Mucosa of rectum (tissue), 2 donors: ENCODE measurements at regions not wholly inside any gene's neighbourhood (a gene's known extent, or its start where the extent isn't known, plus 50 kb on each side); places are given as distances from the start of the nearest gene placed in this dataset.
"Not testable (repeated sequence)": the region's sequence is repeated elsewhere in the genome, so short reads cannot be mapped to it uniquely, and the experiment has no call there.

Source experiments
- H3K27ac ChIP-seq, 2 donors: one replicate each; pipeline ENCODE4 v1.7.0; 2013; ENCODE audit warnings: inconsistent platforms in 2 of 2, low read depth in 2 of 2, low read length in 2 of 2
- H3K27me3 ChIP-seq, 2 donors: one replicate each; pipeline ENCODE4 v1.7.0; 2013; ENCODE audit warnings: low read length in 2 of 2; ENCODE audit not compliant: control insufficient read depth in 2 of 2, insufficient read depth in 2 of 2
- H3K36me3 ChIP-seq, 2 donors: one replicate each; pipeline ENCODE4 v1.7.0; 2013; ENCODE audit warnings: low read length in 2 of 2; ENCODE audit not compliant: control insufficient read depth in 2 of 2, insufficient read depth in 2 of 2
- H3K4me1 ChIP-seq, 2 donors: one replicate each; pipeline ENCODE4 v1.7.0; 2013; ENCODE audit warnings: low read length in 2 of 2, mild to moderate bottlenecking in 1 of 2; ENCODE audit not compliant: control insufficient read depth in 2 of 2, insufficient read depth in 2 of 2
- H3K4me3 ChIP-seq, 2 donors: one replicate each; pipeline ENCODE4 v1.7.0; 2013; ENCODE audit warnings: low read length in 2 of 2
- H3K9ac ChIP-seq, 2 donors: one replicate each; pipeline ENCODE4 v1.7.0; 2013; ENCODE audit warnings: low read length in 2 of 2, low read depth in 1 of 2, mild to moderate bottlenecking in 1 of 2
- H3K9me3 ChIP-seq, 2 donors: one replicate each; pipeline ENCODE4 v1.7.0; 2013; ENCODE audit warnings: low read length in 2 of 2; ENCODE audit not compliant: control insufficient read depth in 2 of 2
- donor health status: healthy.
- donor health status: Normal muscosa, but diverticular disease.

DNA sequence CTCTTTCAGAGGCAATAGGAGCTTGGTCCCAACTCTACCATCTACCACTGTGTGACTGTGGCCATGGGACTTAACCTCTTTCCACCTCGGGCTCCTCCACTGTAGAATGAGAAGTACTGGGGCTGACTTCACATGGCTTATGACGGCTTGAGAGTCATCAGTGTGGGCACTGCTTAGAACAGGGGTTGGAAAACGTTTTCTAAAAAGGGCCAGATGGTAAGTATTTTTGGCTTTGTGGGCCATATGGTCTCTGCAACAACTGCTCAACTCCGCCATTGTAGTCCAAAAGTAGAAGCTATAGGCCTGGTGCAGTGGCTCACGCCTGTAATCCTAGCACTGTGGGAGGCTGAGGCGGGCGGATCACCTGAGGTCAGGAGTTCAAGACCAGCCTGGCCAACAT, 69.2 kb upstream of the LTA4H start:
- Histone ChIP-seq H3K27ac (no peak overlapping the region), H3K27me3 (no peaks in the 10 kb centered on the region), H3K9ac (no peak overlapping the region), H3K4me3 (no peak overlapping the region), H3K4me1 (peaks cover 4 to 5% of the 10 kb centered on the region in 2 donors), H3K36me3 (no peaks in the 10 kb centered on the region), H3K9me3 (no peaks in the 10 kb centered on the region)

- H3K9ac ChIP-seq, result no peak overlapping the region
- no peak overlapping the region for H3K4me3 ChIP-seq
- H3K27me3 ChIP-seq, result no peaks in the 10 kb centered on the region
- no peak overlapping the region for H3K27ac ChIP-seq
- peaks cover 4 to 5% of the 10 kb centered on the region in 2 donors for H3K4me1 ChIP-seq
- H3K9me3 ChIP-seq, result no peaks in the 10 kb centered on the region
- H3K36me3 ChIP-seq, result no peaks in the 10 kb centered on the region
Observed at GRCh38 chr12:96106137-96106536, 70.8 kb upstream of the LTA4H start.

DNA sequence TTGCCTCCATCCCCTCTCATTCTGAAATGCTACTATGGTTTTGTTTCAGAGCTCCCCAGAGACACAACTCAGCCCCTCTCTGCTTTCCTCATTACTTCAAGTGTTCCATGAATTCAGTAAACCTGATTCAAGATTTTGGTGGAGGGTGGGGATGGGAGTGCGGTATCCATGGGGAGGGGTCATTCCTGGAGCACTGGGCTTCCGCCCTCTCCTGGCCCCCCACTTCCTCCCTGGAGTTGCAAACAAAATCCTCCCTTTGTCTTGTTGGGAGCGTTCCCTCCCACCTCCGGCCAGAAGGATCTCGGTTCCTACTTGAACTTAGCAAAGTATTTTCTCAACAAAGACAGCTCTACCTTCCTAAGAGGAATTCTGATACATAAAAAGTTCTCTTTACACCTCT, 71.8 kb upstream of the LTA4H start:
- no peaks in the 10 kb centered on the region for H3K36me3 ChIP-seq
- no peak overlapping the region for H3K4me3 ChIP-seq
- H3K4me1 ChIP-seq, result peaks cover 4 to 5% of the 10 kb centered on the region in 2 donors
- no peaks in the 10 kb centered on the region for H3K27me3 ChIP-seq
- H3K9me3 ChIP-seq, result no peaks in the 10 kb centered on the region
- no peak overlapping the region for H3K9ac ChIP-seq
- H3K27ac ChIP-seq, result peak overlapping the region in 1 of 2 donors; percentile 38

- H3K27ac ChIP-seq, result peak overlapping the region in 1 of 2 donors; percentile 38
- no peaks in the 10 kb centered on the region for H3K36me3 ChIP-seq
- no peak overlapping the region for H3K4me3 ChIP-seq
- H3K27me3 ChIP-seq, result no peaks in the 10 kb centered on the region
- peaks cover 4 to 11% of the 10 kb centered on the region in 2 donors for H3K4me1 ChIP-seq
- no peaks in the 10 kb centered on the region for H3K9me3 ChIP-seq
- no peak overlapping the region for H3K9ac ChIP-seq
Observed at GRCh38 chr12:96108321-96108720, 72.9 kb upstream of the LTA4H start.

- H3K9ac ChIP-seq, H3K27me3 ChIP-seq, H3K36me3 ChIP-seq, H3K4me3 ChIP-seq, H3K27ac ChIP-seq, H3K9me3 ChIP-seq: not testable (repeated sequence)
- H3K4me1 ChIP-seq, result peaks cover 4 to 11% of the 10 kb centered on the region in 2 donors
Observed at GRCh38 chr12:96108941-96109340, 73.6 kb upstream of the LTA4H start.

- no peak overlapping the region for H3K27ac ChIP-seq
- peaks cover 4 to 11% of the 10 kb centered on the region in 2 donors for H3K4me1 ChIP-seq
- no peak overlapping the region for H3K4me3 ChIP-seq
Observed at GRCh38 chr12:96112733-96113132, 77.3 kb upstream of the LTA4H start.

DNA sequence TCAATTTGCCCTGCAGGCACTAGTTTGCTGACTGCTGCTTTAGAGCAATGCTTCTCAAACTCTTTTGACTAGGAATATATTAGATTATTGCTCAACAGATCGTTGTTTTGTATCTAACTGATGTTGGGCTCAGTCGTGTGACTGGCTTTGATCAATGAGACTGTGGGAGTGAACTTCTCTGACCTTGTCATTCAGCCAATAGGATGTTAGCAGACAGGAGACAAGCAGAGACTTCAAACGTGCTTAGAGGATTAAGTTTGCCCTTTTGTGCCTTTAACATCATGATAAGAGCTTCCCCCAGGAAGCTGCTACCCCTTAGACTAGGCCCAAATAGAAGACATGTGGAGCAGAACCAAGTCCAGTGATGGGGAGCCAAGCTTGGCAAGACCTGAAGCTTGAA, 76.7 kb upstream of the ELK3 start:
- Histone ChIP-seq H3K9ac (no peak overlapping the region), H3K4me1 (peaks cover 0 to 14% of the 10 kb centered on the region in 2 donors), H3K9me3 (no peaks in the 10 kb centered on the region), H3K27me3 (no peaks in the 10 kb centered on the region), H3K36me3 (no peaks in the 10 kb centered on the region), H3K27ac (no peak overlapping the region), H3K4me3 (no peak overlapping the region)

More at GRCh38 chr12:96112733-96113132, 77.3 kb upstream of the LTA4H start:
- H3K36me3 ChIP-seq, result no peaks in the 10 kb centered on the region
- H3K9ac ChIP-seq, result no peak overlapping the region
- no peaks in the 10 kb centered on the region for H3K9me3 ChIP-seq
- no peaks in the 10 kb centered on the region for H3K27me3 ChIP-seq

DNA sequence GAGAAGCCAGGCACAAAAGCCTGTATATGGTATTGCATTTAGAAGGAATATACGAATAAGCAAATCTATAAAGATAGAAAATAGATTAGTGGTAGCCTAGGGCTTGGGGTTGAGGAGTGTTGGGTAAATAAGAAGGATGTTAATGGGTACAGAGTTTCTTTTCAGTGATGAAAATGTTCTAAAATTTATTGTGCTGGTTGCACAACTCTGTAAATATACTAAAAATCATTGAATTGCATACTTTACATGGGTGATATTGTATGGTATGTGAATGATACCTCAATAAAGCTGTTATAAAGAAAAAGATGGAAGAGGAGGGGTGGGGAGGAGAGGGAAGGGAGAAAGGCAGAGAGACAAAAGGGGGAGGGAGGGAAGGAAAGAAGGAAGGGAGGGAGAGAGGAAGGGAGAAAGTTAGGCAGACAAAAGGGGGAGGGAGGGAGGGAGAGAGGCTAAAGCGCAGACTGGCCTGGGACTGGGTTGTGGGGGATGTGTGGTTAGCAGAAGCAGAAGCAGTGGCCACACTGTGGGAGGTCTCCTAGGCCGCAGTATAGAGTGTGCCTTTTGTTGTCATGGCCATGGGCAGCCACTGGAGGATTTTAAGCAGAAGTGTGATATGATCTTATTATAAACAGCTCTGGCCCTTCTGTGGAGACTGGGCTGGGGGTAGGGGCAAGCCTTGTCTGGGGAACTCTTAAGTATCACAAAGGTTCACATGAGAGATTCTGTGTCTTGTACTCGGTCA, 73.6 kb upstream of the ELK3 start:
- H3K27ac ChIP-seq, result no peak overlapping the region
- H3K9me3 ChIP-seq, result no peaks in the 10 kb centered on the region
- no peaks in the 10 kb centered on the region for H3K36me3 ChIP-seq
- no peak overlapping the region for H3K9ac ChIP-seq
- no peaks in the 10 kb centered on the region for H3K27me3 ChIP-seq
- no peak overlapping the region for H3K4me3 ChIP-seq
- peaks cover 0 to 8% of the 10 kb centered on the region in 2 donors for H3K4me1 ChIP-seq

DNA sequence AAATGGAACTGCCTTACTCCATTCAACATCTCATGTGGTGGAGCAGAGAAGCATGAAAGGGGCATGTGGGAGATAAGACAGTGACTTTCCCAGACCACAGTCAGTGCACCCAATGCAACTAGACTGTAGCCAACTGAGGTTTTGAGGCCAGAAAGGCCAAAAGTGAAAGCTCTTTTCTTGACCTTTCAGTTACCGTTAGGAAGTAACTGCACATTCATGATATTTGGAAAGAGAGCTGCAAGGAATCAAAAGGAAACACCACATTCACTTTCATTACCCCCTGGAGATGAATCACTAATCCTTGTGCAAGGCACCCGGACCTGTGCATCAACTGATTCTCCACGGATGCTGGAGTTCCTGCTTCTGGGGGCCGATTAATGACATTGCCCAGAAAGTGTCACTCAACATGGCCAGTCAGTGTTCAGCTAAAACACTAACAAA, 72.9 kb upstream of the ELK3 start:
- H3K4me1 ChIP-seq, result peaks cover 0 to 8% of the 10 kb centered on the region in 2 donors
- H3K4me3 ChIP-seq, result no peak overlapping the region
- no peak overlapping the region for H3K27ac ChIP-seq
- H3K27me3 ChIP-seq, result no peaks in the 10 kb centered on the region
- no peak overlapping the region for H3K9ac ChIP-seq
- no peaks in the 10 kb centered on the region for H3K9me3 ChIP-seq
- H3K36me3 ChIP-seq, result no peaks in the 10 kb centered on the region

- not testable (repeated sequence) for H3K4me3 ChIP-seq, H3K4me1 ChIP-seq, H3K27me3 ChIP-seq
Observed at GRCh38 chr12:96128292-96128691, 65.9 kb upstream of the ELK3 start.

More at GRCh38 chr12:96128292-96128691, 65.9 kb upstream of the ELK3 start:
- H3K9ac ChIP-seq, H3K27ac ChIP-seq, H3K36me3 ChIP-seq, H3K9me3 ChIP-seq: not testable (repeated sequence)
